CMK (cell line): ENCODE measurements at regions not wholly inside any gene's neighbourhood (a gene's known extent, or its start where the extent isn't known, plus 50 kb on each side); places are given as distances from the start of the nearest gene placed in this dataset.

Experiments used
- DNase-seq: peaks from one replicate; pipeline ENCODE4 v3.0.0-alpha.2; 2010; ENCODE audit warnings: low read depth

DNA sequence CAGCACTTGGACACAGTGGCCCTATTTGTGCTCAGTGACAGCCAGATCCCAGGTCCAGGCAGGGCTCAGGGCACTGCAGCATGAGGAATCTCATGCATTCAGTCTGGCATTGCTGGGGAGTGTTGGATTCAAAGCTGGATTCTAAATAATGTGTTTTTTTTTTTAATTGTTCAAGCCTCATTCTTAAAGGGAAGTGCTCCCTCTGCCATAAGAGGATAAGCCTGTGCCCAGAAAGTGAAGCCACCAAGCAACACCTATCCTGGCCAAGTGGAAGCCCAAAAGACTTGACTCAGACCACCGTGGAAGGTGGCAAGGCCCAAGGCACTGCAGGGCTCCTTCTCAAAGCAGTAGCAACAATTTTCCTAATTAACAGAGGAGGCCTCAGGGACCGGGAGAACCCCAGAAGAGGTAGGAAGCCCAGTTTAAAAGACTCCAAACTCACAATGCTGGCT lies 135.6 kb downstream of the ACTL7B start:
- DNase-seq, result no peak

GRCh38 chr9:108710424-108710823 lies 145.4 kb downstream of the ACTL7B start:
- no peak for DNase-seq

GRCh38 chr9:108709997-108710396 lies 145.8 kb downstream of the ACTL7B start:
- no peak for DNase-seq

DNA sequence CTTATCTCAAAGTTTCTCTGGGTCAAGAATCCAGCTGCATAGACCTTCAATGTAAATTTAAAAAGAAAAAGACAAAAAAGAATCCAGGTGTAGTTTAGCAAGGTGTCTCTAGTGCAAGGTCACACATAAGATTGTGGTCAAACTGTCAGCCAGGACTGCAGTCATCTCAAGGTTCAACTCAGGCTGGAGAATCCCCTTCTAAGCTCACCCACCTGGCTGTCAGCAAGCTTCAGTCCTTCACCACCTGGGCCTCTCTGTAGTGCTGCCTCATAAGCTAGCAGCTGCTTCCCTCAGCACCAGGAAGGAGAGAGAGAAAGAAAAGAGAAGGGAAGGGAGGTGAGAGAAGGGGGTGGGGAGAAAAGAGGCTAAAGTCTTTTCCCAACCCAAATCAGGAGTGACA lies 146.7 kb downstream of the ACTL7B start:
- DNase-seq, result no peak

DNA sequence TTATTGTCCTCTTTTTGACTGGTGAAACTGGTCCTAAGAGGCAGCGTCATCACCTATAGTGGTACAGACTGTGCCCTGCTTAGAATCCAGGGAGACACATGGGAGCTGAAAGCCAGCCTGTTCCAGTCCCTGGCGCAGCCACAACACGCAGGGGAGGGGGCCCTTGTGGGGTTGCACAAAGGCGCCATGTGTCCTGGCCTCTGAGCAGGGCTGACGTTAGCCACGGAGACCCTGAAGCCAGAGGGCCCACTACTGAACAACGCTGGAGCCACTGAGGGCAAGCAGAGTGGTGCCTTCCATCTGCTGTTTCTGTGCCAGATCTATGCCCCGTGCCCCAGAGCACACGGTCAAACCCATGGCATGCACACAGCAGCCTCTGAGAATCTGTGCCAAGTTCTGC lies 147.3 kb downstream of the ACTL7B start:
- DNase-seq, result no peak

GRCh38 chr9:108707120-108707519 lies 148.7 kb downstream of the ACTL7B start:
- DNase-seq, result no peak

GRCh38 chr9:108704156-108704852 lies 151.5 kb downstream of the ACTL7B start:
- DNase-seq, result no peak

DNA sequence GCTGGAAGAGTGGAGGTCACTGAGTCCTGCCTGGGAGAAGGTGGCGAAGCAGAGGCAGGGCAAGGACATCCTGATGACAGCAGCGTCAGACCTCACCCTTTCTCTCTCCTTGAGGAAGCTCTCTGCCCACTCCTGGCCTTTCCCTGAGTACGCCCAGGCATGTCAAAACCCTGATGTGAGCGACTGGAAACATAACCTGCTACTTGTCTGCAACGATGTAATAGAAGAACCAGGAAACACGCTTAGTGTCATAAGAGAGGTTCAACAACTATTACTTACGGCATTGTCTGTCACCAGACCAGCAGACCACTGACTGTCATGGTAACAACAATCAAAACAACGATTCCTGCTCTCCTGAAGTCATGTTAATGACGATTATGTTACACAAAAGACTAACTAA lies 152.4 kb downstream of the ACTL7B start:
- DNase-seq, result no peak

DNA sequence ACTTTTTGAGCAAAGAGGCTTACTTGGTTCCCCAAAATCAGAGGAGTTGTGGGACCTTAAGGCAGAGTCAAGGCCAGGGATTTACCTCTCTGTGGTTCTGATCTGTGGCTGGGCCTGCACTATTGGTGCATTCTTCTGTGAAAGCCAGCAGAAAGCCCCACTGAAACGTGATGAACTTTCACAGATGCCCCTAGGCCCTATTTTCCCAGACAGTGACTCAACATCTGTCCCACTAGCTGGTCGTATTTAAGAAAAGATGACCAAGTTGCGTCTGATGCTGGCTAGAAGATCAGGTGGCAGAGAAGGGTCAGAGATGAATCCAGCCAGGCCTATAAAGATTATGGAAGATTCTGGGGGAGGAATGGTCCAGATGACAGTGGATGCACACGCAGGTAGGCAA lies 153.1 kb downstream of the ACTL7B start:
- DNase-seq, result no peak

GRCh38 chr9:108698801-108699200 lies 157.0 kb downstream of the ACTL7B start:
- no peak for DNase-seq

DNA sequence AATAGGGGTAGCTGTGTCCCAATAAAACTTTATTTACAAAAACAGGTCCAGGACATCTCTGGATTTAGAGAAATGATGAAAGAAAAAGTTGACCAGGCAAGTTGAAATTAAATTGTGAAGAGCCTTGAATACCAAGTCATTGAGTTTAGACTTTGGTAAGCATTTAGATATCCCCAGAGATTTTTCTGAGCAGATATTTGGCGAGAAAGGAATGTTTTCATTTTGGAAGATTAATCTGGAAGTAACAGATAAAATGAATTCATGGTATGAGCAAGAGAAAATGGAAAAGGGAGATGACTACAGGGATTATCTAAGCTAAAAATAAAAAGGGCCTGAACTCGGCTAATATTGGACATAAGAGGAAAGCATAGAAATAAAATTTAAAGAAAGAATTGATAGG lies 157.6 kb downstream of the ACTL7B start:
- no peak for DNase-seq

DNA sequence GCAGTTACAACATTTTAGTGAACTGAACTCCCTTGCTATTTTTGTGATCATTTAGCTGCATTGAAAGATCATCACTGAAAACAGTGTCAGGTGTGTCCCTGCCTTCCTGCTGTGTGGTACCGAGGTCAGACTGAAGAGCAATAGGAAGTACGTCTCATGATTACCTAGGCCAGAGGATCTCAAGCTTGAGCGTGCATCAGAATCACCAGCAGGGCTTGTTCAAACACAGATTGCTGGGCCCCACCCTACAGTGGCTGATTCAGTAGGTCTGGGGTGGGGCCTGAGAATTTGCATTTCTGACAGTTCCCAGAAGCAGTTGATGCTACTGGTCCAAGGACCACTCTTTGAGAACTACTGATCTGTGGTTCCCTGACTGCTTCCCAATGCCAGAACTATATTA lies 159.6 kb downstream of the ACTL7B start:
- DNase-seq, result no peak

- DNase-seq, result no peak
These were observed 161.6 kb downstream of the ACTL7B start for GRCh38 chr9:108694170-108694569.

DNA sequence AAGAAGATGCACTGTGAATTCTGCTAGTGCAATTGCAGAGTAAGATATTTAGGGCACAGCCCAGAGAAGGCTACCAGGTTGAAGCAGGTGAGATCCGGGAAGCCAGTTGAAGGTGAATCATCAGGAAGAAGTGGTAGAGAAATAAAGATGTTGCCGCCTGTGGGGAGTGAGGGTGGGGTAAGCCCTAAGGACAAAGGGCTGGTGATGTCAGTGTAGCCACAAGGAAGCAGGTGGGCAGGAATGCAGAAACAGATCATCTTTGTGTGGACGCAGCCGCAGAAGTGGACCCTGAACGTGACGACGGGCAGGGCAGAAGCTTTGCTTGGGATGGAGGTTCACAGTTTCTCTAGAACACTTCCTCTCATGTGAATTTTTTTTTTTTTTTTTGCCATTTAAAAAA lies 164.2 kb downstream of the ACTL7B start:
- no peak for DNase-seq

GRCh38 chr9:108688676-108689075 lies 167.1 kb downstream of the ACTL7B start:
- DNase-seq, result no peak

GRCh38 chr9:108688051-108688450 lies 167.7 kb downstream of the ACTL7B start:
- DNase-seq, result no peak

GRCh38 chr9:108687006-108687987 lies 168.5 kb downstream of the ACTL7B start:
- no peak for DNase-seq

DNA sequence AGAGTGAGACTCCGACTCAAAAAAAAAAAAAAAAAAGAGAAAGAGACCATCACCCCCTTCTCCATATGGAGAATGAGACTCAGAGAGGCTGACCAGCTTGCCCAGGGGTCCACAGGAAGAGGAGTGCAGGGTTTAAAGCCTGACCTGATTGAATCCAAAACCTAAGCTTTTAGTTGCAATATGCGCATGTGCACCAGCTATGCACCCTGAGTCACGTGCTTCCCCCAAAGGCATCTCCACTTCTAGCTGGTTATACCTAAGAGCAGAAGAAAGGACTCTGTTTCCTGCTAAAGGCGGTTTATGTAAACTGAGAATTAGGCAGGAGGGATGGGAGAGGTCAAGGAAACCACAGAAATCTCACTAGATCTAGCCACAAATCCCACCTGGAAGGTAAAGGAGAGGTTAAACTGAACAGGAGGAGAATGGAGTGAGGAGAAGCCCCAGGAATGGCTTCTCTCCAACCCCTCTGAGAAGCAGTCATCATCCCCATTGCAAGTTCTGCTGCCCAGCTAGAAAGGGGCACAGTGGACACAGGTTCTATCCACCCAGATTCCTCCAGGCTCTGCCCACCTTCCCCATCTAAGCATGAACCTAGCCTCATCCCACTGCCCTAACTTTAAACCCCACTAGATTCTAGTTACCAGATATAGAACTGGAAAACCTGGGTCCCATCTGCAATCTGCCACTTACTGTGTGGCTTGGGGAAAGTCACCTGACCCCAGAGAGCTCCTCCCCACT lies 171.3 kb downstream of the ACTL7B start:
- DNase-seq, result no peak

GRCh38 chr9:108683245-108683644 lies 172.5 kb downstream of the ACTL7B start:
- DNase-seq, result no peak

DNA sequence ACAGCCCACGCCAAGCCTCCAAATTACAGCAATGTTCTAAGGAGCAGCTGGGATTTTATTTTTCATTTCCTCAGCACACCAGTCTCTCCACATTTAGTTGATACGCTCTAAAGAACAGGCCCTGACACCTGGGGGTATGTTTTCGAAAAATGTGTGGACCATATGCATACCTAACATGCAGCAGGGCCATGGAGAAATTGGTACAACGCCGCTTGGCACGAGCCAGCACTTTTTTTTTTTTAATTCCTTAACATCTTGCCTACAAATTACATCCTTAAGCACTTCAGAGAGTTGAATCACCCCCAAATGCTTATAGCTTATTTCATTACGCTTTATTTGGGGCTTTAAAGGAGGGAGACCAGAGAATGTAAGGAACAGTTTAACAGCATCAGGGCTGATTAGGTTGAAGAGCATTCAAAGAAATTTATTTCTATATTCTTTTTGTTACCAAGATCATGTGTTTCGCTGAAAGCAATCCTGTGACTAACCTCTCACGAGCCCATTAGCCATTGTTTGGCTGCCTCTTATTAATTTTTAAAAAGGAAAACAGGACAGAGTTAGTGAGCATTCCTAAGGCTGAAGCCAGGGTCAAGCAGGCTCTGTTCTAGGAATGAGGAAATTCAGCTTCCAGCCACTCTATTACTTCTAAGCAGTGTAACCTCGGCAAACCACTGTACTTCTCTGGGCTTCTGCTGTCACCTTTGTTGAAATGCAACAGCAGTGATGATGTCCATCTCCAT lies 173.8 kb downstream of the ACTL7B start:
- DNase-seq, result no peak

DNA sequence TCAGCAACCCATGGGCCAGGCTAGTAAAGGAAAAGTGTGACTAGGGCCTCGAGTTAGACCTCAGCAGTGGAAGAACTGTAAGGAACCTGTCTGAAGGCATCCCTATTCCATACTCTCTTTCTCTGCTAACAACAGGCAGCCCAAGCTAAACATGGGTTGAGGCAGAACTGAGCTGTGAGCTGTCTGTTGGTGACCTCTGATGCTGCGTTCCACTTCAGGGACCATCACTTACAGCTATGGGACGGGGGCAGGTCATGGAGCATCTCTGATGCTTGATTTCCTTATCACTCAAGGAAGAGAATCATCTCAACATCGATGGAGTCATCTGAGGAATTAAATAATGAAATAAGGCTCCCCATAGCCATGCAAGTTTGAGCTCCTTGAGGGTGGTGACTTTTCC lies 174.8 kb downstream of the ACTL7B start:
- no peak for DNase-seq

GRCh38 chr9:108677776-108678175 lies 178.0 kb downstream of the ACTL7B start:
- no peak for DNase-seq
